ENCODE measurements at regions not wholly inside any gene's neighbourhood (a gene's known extent, or its start where the extent isn't known, plus 50 kb on each side); places are given as distances from the start of the nearest gene placed in this dataset.
"Not testable (repeated sequence)": the region's sequence is repeated elsewhere in the genome, so short reads cannot be mapped to it uniquely, and the experiment has no call there.

DNA sequence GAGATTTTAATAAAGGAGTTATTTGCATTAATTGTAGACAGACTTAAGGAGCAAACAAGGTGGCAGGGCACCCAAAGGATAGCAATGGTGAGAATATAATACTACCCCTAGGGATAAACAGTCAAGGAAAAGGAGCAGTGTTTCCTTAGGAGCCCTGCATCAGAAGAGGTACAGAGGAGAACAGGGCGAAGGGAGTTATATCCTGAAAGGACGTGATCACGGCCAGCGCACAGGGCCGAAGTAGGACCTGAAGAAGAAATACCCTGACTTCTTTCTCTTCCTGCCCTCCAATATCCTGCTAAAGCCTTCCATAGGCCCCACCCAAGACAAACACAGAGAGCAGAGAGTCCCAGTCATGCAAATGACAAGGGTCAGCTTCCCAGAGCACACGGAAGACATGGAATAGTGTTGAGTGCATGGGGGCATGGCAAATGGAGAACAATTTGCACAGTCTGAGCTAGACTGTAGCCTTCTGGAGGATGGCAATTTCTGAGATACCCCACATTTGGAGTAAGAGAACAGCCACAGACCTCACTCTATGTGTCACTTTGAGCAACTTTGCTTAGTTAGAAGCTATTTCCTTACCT lies 188.2 kb downstream of the ZNF92 start:
- H3K36me3 Mint-ChIP-seq, H3K9me3 Mint-ChIP-seq, H3K27ac Mint-ChIP-seq, H3K4me1 Mint-ChIP-seq, ATAC-seq, H3K27me3 Mint-ChIP-seq, H3K4me3 Mint-ChIP-seq: not testable (repeated sequence)

DNA sequence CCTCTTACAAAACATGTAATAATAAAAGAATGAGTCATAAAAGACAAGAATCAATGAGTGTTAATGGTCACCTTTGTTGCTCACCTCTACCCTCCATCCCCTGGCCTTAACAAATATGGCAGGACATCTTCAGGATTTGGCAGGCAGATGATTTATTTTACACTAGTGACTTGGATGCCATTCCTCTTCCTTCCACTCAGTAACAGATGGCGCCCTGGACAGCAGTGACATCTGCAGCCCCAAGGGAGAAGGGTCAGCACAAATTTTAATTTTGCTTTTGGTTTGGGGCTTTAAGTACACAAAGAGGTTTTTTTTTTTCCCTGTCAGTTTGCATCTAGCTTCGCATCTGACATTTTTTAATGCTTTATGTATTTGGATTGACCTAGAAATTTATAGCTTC lies 188.9 kb downstream of the ZNF92 start:
- not testable (repeated sequence) for H3K36me3 Mint-ChIP-seq, H3K9me3 Mint-ChIP-seq, H3K27me3 Mint-ChIP-seq, H3K27ac Mint-ChIP-seq, H3K4me1 Mint-ChIP-seq, H3K4me3 Mint-ChIP-seq
- ATAC-seq, result peak; percentile 67

DNA sequence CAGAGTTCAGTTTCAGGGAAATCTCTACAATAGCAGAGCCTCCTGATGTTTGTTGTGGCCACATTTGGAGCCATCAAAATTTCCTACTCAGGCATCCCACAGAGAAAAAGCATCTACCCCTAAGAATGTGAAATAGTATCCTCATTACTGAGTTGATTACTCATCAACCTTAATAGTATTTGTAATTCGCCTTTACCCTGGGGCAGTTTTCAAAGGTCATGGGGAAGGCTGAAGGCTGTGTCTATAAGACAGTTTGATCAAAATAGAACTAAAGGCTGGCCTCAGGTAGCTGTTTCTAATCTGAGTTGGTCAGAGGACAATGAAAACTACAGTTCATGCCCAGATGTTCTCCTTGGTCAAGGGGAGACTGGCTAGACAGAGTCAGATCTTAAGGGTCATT lies 189.7 kb downstream of the ZNF92 start:
- H3K27me3 Mint-ChIP-seq, H3K9me3 Mint-ChIP-seq, H3K36me3 Mint-ChIP-seq, H3K4me3 Mint-ChIP-seq, H3K27ac Mint-ChIP-seq, H3K4me1 Mint-ChIP-seq, ATAC-seq: not testable (repeated sequence)

DNA sequence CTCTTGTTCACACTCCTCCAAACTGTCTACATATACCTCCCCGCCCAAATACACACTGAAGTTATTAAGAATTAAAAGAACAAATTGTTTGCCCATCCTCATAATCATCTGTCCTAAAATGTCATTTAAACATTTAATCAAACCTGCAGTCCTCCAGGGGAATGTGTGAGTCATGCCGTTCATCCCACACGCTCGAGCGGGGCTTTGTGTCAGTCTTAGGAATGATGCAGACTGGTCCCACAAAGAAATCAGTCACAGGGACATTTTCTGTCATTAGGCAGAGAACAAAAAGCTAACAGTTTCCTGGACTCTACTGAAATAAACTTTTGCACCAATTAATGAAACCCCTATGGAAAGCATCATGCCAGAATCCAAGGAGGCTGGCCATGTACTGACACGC lies 194.6 kb downstream of the ZNF92 start:
- not testable (repeated sequence) for H3K27me3 Mint-ChIP-seq, H3K4me1 Mint-ChIP-seq, H3K27ac Mint-ChIP-seq, H3K9me3 Mint-ChIP-seq, ATAC-seq, H3K4me3 Mint-ChIP-seq, H3K36me3 Mint-ChIP-seq

DNA sequence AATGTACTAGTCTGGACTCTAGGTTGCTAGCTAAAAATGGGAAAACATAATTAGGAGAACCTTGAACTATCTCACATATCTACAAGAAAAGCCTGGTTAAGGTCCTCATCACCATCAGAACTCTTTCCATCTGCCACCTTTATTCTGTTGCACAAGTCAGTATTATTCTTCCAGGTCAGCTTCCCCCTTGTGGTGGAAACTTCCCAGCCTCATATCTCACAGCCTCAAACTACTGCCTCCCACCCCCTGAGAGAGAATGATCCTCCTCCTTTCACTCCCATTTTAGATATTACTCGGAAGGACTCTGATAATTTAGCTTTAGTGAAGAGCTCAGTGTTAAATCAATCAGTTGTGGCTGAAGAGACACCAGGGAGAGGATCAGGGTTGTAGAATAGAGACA lies 197.3 kb downstream of the ZNF92 start:
- not testable (repeated sequence) for H3K4me1 Mint-ChIP-seq, ATAC-seq, H3K27ac Mint-ChIP-seq, H3K27me3 Mint-ChIP-seq, H3K36me3 Mint-ChIP-seq, H3K9me3 Mint-ChIP-seq, H3K4me3 Mint-ChIP-seq

DNA sequence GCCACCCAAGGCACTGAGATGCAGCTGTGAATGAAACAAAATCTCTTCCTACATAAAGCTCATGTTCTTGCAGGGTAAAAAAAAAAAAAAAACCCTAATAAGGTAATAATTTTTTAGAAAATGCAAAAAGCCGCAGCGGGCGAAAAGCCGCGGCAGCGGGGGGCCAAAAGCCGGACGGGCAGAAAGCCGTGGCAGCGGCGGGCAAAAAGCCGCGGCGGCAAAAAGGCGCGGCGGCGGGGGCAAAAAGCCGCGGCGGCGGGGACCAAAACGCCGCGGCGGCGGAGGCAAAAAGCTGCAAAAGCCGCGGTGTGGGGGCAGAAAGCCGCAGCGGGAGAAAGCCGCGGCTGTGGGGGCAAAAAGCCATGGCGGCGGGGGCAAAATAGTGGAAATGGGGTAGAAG lies 198.9 kb downstream of the ZNF92 start:
- not testable (repeated sequence) for H3K36me3 Mint-ChIP-seq, ATAC-seq, H3K4me3 Mint-ChIP-seq, H3K27ac Mint-ChIP-seq, H3K9me3 Mint-ChIP-seq, H3K27me3 Mint-ChIP-seq, H3K4me1 Mint-ChIP-seq

DNA sequence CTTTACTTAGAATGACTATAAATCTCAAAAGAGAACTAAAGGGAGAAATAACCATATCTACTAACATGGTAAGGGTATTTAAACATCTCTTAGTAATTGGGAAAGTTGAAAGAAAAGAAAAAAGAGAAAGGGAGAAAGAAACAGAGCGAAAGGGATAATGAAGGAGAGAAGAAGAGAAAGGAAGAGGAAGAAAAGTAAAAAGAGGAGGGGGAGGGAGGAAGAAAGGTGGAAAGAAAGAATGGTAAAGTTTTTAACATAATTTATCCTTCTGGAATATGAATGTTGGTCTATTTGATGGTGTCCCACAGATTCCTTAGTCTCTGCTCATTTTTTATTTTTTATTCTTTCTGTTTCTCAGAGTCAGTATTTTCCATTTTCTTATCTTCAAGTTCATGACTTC lies 202.7 kb downstream of the ZNF92 start:
- ATAC-seq, H3K4me3 Mint-ChIP-seq, H3K4me1 Mint-ChIP-seq, H3K36me3 Mint-ChIP-seq, H3K27me3 Mint-ChIP-seq, H3K27ac Mint-ChIP-seq, H3K9me3 Mint-ChIP-seq: not testable (repeated sequence)

DNA sequence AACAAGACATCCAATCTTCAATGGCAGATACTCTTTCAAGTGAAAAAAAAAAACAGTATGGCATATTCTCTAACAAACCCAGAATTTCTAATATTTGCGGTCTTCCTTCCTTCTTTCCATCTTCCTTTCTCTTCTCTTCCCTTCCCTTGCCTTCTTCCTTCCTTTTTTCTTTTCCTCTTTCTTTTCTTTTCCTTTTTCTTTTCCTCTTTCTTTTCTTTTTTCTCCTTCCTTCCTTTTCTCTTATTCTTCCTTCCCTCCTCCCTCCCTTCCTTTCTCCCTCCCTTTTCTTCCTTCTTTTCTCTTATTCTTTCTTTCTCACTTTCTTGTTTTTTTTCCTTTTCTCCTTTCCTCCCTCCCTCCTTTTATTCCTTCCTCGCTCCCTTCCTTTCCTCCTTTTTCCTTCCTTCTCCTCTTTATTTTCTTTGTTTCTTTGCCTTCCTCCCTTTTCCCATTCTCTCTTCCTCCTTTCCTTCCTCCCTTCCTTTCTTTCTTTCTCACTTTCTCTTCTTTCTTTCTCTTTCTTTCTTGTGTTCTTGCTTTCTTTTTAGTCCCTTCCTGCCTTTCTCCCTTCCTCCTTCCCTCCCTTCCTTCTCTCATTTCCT lies 209.0 kb downstream of the ZNF92 start:
- H3K36me3 Mint-ChIP-seq, H3K27ac Mint-ChIP-seq, H3K9me3 Mint-ChIP-seq, H3K27me3 Mint-ChIP-seq, H3K4me3 Mint-ChIP-seq, H3K4me1 Mint-ChIP-seq, ATAC-seq: not testable (repeated sequence)

DNA sequence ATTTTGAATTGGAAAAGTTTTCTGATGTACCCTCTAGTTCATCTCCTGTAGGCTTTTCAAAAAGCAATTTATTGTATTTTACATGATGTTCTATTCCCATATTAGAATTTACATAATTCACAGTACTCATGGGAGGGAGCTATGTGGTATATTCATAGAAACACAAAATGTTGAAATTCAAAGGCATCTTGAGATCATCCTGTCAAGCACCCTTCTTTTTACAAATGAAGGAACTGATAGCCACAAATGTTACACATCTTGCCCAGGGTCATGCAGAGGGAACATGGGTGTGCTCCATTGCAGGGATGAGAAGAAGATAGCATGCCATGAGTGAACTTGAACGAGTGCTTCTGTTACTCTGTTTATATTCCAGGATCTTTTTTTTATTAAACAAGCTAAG lies 228.8 kb downstream of the ZNF92 start:
- not testable (repeated sequence) for H3K36me3 Mint-ChIP-seq, ATAC-seq, H3K4me1 Mint-ChIP-seq, H3K27ac Mint-ChIP-seq, H3K9me3 Mint-ChIP-seq, H3K4me3 Mint-ChIP-seq
- peaks cover 58% of the 10 kb centered on the region for H3K27me3 Mint-ChIP-seq

DNA sequence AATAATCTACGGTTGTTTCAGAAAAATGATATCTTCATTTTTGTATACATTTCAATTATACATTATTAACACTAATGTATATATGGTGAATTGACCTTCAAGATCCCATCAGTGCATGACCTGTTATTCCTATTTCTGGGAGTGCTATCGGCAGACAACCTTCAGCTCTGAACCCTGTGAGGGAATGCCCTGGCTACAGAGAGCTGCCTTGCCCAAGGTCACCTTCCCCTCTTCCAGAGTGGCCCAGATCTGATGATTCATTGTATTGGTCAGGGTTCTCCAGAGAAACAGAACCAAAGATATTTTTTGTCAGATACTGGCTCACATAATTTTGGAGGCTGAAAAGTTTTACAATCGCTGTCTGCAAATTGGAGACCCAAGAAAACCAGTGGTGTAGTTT lies 235.5 kb downstream of the ZNF92 start:
- Mint-ChIP-seq H3K27me3 (peaks cover 53% of the 10 kb centered on the region), H3K4me3 (no peak overlapping the region), H3K9me3 (no peaks in the 10 kb centered on the region), H3K4me1 (peaks cover 7% of the 10 kb centered on the region), H3K36me3 (no peaks in the 10 kb centered on the region), H3K27ac (no peak overlapping the region)
- ATAC-seq, result no peak

DNA sequence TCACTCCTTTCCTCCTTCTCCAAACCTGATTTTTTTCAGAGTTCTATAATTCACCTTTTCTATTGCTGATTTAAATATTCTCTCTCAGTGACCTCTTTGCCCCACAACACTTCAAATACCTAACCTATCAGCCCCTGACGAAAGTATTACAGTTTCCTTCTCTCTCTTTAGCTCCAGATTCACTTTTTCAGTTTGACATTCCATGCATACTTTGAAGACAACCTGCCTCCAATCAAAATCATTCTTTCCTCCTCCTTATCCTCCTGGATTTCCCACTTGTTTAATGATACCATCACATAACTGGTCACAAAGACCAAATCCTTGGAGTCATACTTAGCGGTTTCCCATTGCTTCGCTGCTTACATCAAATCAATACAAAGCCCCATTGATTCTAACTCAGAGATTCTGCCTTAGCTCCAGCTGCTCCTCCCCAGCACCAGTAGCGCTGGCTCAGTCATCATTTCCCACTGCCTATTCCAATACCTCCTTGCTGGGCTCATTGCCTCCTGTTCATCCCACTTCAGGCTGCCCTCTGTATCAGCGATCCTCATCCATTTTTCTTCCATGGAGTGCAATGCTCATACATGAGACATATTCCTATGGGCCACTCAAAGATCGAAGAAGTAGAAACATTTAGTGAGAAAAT lies 240.1 kb downstream of the ZNF92 start:
- H3K4me1 Mint-ChIP-seq, result peaks cover 13% of the 10 kb centered on the region

DNA sequence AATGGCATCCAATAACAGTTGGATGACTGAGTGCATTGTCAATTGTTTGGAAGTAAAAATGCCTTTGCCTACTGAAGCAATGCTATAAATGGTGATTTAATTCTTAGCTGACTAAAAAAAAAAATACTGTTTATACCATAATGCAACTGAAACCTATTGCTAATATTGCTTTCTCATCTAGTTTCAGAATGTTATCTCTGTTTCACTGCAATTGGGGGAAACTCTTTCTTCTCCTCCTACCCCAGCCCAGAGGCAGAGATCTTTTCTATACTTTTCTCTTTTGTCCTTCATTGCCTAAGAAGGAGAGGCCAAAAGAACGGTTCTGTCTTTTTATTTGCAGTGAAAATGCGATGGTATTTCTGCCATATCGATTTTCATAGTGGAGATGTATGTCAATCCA lies 242.5 kb downstream of the ZNF92 start:
- not testable (repeated sequence) for ATAC-seq, H3K4me3 Mint-ChIP-seq, H3K36me3 Mint-ChIP-seq, H3K27ac Mint-ChIP-seq, H3K9me3 Mint-ChIP-seq
- Mint-ChIP-seq H3K4me1 (peaks cover 13% of the 10 kb centered on the region), H3K27me3 (peaks cover 20% of the 10 kb centered on the region)

More for the DNA sequence above, 240.1 kb downstream of the ZNF92 start:
- ATAC-seq, H3K27ac Mint-ChIP-seq, H3K9me3 Mint-ChIP-seq, H3K4me3 Mint-ChIP-seq, H3K36me3 Mint-ChIP-seq: not testable (repeated sequence)
- peaks cover 34% of the 10 kb centered on the region for H3K27me3 Mint-ChIP-seq

DNA sequence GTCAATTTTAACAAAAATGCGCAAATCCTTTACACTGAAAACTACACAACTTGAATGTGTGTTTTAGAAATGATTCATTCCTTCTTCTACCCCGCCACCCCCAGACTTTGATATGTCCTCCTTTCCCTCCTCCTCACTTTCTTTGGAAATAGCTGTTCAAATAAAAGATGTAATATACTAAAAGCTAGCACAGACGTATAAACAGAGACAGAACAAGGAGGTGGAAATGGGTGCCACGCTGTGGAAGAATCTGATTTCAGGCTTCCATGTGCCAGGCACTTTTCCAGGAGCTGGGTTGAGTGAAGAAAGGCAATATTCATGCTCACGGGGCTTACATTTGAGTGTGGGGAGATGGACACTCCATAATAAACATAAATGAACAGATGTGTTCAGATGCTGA lies 246.6 kb downstream of the ZNF92 start:
- H3K27me3 Mint-ChIP-seq, result peaks cover 14% of the 10 kb centered on the region
- not testable (repeated sequence) for H3K4me1 Mint-ChIP-seq, H3K9me3 Mint-ChIP-seq, ATAC-seq, H3K36me3 Mint-ChIP-seq, H3K27ac Mint-ChIP-seq, H3K4me3 Mint-ChIP-seq

DNA sequence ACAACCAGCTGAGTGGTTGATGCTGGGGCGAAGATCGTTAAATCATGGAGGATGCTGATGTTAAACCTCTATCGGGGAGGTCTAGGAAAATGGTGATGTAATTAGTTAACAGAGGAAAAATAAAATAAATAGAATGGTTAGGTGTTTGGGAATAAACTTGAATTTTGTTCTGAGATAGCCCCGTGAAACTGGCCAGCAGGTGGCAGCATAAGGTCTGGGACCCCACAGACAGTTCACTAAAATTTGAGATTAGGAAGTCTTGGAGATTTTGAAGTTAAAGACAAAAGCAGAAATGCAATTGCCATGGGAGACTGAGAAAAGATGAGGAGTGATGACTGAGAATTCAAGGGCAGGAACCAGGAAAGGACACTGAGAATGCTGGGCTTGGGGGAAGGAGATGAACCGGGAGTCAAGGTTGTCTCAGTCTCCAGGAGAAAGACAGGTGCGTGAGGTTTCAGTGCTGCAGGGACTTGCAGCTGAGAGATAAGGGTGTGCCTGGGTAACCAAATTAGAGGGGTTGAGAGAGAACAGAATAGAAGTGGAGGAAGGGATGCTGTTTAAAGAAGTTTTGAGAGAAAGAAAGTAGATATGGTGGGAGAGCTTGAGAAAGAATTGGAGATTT lies 248.0 kb downstream of the ZNF92 start:
- H3K9me3 Mint-ChIP-seq, H3K36me3 Mint-ChIP-seq, H3K27ac Mint-ChIP-seq, H3K4me3 Mint-ChIP-seq, ATAC-seq, H3K4me1 Mint-ChIP-seq: not testable (repeated sequence)
- H3K27me3 Mint-ChIP-seq, result peaks cover 15% of the 10 kb centered on the region

DNA sequence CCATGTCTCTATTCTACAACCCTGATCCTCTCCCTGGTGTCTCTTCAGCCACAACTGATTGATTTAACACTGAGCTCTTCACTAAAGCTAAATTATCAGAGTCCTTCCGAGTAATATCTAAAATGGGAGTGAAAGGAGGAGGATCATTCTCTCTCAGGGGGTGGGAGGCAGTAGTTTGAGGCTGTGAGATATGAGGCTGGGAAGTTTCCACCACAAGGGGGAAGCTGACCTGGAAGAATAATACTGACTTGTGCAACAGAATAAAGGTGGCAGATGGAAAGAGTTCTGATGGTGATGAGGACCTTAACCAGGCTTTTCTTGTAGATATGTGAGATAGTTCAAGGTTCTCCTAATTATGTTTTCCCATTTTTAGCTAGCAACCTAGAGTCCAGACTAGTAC lies 241.6 kb upstream of the VKORC1L1 start:
- H3K36me3 Mint-ChIP-seq, H3K4me1 Mint-ChIP-seq, ATAC-seq, H3K4me3 Mint-ChIP-seq, H3K27me3 Mint-ChIP-seq, H3K27ac Mint-ChIP-seq, H3K9me3 Mint-ChIP-seq: not testable (repeated sequence)

Measured in stimulated activated memory B cell treated with anti-CD40 and anti-IgM and Interleukin-4, amounts not matched to agents 10 μg/mL and 1 μg/mL and 100 μg/mL, for 72 hours (primary cell).